ENCODE measurements at regions not wholly inside any gene's neighbourhood (a gene's known extent, or its start where the extent isn't known, plus 50 kb on each side); places are given as distances from the start of the nearest gene placed in this dataset.
"Not testable (repeated sequence)": the region's sequence is repeated elsewhere in the genome, so short reads cannot be mapped to it uniquely, and the experiment has no call there.

DNA sequence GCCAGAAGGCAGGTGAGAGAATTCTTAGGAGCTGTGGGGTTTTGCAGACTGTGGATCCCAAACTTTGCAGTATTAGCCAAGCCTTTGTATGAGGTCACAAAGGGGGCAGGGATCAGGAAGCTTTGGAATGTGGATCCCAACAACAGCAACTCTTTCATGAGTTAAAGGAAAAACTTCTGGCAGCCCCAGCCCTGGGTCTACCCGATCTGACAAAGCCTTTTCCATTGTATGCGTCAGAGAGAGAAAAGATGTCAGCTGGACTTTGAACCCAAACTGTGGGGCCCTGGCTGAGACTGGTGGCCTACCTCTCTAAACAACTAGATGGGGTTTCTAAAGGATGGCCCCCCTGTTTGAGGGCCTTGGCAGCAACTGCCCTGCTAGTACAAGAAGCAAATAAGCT, 101.8 kb upstream of the OSBPL11 start:
- DNase-seq (ENCODE audit: low read depth in 2 of 2): not testable (repeated sequence)

DNA sequence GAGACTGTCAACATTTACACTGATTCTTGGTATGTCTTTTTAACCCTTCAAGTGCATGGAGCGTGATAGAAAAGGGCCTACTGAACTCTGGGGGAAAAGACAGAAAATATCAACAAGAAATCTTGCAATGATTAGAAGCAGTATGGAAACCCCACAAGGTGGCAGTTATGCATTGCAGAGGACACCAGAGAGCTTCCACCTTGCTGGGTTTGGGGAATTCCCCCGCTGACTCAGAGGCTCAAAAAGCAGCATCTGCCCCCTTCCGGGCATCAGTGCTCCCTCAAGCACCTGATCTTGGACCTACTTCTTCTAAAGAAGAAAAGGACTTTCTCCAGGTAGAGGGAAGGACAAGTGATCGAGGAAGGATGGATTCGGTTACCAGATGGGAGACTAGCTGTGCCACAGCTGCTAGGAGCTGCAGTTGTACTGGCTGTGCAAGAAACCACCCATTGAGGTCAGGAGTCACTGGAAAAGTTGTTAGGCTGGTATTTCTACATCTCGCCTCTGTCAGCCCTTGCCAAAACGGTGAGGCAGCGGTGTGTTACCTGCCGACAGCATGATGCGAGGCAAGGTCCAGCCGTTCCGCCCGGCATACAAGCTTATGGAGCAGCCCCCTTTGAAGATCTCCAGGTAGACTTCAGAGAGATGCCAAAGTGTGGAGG, 102.8 kb upstream of the OSBPL11 start:
- DNase-seq (ENCODE audit: low read depth in 2 of 2): not testable (repeated sequence)

DNA sequence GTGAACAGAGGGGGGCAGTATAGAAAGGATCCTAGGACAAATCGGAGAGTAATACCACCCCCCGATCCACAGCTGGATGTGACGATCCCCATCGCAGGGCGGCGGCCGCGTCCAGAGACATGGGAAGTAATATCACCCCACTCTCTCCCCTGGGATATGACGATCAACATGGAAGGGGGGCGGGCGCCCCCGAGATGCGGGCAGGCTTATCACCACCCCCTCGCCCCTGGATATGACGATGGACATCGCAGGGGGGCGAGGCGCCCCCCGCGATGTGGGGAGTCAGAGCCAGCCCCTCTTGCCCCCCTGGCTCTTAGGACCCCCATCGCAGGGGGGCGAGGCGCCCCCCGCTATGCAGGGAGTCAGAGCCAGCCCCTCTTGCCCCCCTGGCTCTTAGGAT, 120.4 kb upstream of the OSBPL11 start:
- no peak for DNase-seq (ENCODE audit: low read depth in 2 of 2)

DNA sequence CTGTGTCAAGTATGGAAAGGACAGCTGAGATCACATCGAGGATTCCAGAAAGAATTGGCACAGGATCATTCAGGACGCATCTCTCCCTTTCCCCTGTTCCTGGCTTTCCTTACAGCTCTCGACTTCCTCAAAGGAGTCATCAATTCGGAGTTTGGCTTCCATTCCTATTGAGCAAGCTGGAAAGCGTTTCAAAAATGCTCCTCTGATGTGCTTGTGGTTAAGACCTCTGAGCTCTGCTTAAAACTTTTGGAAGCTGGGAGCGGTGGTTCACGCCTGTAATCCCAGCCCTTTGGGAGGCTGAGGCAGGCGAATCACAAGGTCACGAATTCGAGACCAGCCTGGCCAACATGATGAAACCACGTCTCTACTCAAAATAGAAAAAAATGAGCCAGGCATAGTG, 136.9 kb upstream of the OSBPL11 start:
- not testable (repeated sequence) for DNase-seq (ENCODE audit: low read depth in 2 of 2)

DNA sequence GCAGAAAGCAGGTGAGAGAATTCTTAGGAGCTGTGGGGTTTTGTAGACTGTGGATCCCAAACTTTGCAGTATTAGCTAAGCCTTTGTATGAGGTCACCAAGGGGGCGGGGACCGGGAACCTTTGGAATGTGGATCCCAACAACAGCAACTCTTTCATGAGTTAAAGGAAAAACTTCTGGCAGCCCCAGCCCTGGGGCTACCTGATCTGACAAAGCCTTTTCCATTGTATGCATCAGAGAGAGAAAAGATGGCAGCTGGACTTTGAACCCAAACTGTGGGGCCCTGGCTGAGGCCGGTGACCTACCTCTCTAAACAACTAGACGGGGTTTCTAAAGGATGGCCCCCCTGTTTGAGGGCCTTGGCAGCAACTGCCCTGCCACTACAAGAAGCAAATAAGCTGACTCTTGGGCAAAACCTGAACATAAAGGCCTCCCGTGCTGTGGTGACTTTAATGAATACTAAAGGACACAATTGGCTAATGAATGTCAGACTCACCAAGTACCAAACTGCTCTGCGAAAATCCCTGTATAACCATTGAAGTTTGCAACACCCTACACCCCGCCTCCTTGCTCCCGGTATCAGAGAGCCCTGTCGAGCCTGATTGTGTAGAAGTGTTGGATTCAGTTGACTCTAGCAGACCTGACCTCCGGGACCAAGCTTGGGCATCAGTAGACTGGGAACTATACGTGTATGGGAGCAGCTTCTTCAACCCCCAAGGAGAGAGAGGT, 146.9 kb upstream of the OSBPL11 start:
- DNase-seq (ENCODE audit: low read depth in 2 of 2): not testable (repeated sequence)

DNA sequence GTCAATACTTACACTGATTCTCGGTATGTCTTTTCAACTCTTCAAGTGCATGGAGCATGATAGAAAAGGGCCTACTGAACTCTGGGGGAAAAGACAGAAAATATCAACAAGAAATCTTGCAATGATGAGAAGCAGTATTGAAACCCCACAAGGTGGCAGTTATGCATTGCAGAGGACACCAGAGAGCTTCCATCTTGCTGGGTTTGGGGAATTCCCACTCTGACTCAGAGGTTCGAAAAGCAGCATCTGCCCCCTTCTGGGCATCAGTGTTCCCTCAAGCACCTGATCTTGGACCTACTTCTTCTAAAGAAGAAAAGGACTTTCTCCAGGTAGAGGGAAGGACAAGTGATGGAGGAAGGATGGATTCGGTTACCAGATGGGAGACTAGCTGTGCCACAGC, 147.5 kb upstream of the OSBPL11 start:
- not testable (repeated sequence) for DNase-seq (ENCODE audit: low read depth in 2 of 2)

DNA sequence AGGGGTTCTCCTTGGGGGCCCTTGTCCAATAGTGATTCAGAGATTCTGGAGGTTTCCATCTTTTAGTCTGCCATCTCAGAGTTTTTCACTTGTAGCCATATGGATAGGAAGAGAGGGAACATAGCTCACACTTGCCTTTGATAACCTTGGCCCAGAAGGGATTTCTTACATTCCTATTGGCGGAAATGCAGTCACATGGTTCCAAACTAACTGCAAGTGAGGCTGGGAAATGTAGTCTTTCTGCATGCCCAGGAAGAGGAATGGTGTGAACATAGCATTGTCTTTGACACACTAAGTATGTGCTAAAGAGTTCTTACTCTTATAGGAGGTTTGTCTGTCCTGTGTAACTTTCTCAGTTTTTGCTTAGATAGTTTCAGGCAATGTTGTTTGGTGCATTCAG, 161.8 kb upstream of the OSBPL11 start:
- not testable (repeated sequence) for DNase-seq (ENCODE audit: low read depth in 2 of 2)

DNA sequence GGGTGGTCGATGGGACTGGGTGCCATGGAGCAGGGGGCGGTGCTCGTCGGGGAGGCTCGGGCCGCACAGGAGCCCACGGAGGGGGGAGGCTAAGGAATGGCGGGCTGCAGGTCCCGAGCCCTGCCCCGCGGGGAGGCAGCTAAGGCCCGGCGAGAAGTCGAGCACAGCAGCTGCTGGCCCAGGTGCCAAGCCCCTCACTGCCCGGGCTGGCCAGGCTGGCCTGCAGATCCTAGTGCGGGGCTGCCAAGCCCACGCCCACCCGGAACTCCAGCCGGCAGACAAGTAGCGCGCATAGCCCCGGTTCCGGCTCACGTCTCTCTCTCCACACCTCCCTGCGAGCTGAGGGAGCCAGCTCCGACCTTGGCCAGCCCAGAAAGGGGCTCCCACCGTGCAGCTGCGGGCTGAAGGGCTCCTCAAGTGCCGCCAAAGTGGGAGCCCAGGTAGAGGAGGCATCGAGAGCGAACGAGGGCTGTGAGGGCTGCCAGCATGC, 163.4 kb upstream of the OSBPL11 start:
- DNase-seq (ENCODE audit: low read depth in 2 of 2): not testable (repeated sequence)

DNA sequence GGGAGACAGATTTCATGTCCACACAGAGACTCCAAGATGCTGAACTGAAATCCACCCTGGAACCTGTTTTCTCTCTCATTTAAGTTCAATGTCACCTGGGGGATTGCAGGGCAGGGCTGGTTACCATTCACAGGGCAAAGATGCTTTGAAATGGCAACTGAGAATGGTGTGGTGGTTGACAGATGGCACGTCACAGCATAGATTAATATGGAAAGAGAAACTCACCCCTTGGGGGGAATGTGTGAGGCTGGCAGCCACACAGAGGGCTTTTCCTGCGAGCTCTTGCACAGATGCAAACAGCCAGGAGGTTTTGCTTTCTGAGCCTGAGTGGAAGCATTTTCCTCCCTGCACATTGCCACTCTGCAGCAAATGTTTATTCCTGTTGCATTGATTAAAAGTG, 167.3 kb upstream of the OSBPL11 start:
- DNase-seq (ENCODE audit: low read depth in 2 of 2): not testable (repeated sequence)

DNA sequence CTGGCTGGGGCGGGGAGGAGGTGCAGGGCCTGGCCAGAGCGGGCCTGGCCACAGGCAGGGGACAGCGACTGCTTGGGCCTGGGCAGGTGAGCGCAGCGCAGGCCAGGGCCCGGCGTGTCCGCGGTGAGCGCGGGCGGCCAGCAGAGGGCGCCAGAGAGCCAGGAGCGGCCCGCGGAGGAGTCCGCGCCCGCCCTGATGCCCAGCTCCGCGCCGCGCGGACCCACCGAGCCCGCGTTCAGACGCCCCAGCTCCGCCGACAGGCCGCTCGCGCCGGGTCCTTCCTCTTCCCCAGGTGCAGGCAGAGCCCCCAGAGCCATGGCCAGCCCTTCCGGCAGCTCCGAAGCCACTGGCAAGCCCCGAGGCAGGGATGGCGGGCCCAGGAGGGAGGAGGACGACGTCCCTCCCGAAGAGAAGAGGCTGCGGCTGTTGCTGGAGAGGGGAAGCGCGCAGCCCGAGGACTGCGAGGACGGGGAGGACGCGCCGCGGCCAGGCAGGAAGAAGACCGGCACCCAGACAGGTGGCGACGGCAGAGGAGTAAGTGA, 171.1 kb upstream of the OSBPL11 start:
- DNase-seq (ENCODE audit: low read depth in 2 of 2): peak; percentile 19 to 31

DNA sequence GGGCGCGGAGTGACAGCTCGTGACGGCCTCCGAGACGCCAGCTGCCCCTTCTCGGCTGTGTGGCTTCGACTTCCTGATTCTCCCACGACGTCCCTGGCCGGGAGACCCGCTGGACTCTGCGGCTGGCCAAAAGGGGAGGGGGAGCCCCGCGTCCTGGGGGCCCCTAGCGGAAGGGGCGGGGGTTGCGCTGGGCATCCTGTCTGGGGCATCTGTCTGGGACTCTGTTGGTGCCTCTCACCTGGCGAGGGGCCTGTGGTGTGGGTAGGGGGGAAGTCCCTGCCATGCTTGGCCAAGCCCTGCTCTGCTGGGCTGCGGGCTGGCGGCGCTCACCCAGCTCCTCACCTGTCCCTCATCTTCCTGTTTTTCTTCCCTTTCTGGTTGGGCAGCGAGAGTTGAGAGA, 171.6 kb upstream of the OSBPL11 start:
- DNase-seq (ENCODE audit: low read depth in 2 of 2): not testable (repeated sequence)

DNA sequence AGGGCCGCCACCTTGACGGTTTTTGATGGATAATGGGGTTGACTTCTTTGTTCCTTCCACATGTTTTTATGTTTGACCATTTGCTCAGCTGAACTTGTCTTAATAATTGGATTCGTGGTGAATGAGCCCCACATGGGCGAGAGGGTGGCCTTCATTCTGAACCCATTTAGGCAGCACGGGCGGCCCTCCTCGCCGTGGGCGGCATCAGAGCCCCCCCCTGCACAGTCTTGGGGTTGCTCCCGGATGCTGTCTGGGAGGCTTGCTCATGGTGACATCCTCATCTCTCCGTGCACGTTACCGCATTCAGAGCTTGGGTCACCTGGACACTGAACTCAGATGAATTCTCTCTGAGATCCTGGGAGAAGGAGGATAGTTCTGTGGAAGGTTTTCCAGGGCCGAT, 172.3 kb upstream of the OSBPL11 start:
- no peak for DNase-seq (ENCODE audit: low read depth in 2 of 2)

DNA sequence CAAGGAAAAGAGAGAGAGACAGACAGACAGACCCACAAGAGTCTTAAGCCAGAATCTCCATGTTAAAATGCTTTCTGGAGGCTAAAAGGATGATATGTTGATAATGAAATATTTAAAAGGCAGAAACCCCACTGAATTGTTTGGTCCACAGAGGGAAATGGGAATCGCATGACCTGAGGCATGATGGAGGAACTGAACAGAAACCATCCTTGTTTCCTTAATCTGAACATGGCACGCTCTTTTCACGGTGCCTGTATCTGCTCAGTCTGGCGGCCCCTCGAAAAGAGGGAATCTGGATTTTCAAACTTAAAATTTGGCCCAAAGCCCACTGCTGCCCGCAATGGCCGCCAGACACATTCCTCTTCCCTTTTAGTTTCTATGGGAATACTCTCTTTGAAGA, 173.5 kb upstream of the OSBPL11 start:
- not testable (repeated sequence) for DNase-seq (ENCODE audit: low read depth in 2 of 2)

DNA sequence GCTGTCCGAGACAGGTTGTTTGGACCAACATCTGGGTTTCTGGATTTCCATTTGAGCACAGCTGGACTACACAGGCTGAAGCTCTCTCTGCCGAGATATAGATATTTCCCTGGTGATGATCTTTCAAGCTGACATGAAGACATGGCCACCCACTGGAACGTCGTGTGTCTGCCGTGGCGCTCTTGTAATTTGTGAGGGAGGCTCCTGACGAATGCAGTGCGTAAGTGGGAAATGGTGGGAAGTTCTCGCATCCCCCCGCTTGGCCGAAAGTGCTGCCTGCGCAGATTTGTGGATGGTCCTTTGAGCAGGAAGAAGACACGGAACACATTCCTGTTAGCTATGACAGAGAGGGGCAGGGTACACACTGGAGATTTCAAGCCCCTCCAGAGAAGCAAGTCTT, 176.2 kb upstream of the OSBPL11 start:
- DNase-seq (ENCODE audit: low read depth in 2 of 2): not testable (repeated sequence)

DNA sequence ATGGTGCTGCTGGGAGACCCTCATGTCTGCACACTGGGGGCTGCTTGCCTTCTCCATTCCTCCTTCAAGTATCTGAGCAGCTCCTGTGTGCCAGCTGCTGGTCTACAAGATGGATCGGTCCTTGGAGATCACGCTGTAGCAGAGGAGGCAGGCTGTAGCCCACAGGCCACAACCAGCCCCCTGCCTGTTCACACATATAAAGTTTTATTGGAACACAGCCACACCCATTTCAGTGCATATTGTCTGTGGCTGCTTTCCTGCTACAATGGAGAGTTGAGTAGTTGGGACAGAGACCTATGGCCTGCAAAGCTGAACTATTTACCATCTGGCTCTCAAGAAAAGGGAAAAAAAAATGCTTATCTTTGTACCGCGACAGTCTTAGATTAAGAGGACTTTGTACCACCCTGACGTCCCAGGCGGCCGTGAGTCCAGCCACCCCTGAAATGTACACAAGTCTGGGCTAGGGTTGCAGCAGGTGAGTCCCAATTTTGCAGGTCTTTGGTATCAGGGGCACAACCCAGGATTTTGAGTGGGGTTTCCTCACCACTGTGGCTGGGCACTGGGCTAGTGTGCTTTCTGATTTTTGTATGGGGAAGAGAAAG, 179.2 kb upstream of the OSBPL11 start:
- DNase-seq (ENCODE audit: low read depth in 2 of 2): not testable (repeated sequence)

DNA sequence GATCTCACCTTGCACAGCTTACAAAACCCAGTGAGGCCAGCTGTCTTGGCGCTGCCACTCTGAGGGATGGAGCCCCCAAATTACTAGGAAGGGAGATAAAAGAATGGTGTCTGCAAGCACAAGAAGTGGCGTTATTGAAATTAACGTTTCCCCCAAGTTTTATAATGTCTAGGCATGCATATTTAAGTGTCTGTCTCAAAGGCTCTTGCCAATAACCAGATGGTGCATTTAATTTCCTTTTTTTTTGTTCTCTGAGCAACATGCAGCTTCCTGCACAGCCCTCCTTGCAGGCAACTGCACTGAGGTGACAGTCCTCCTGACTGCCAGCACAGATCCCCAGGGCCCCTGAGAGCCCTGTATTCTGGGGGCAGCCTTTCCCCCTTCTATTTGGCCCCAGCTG, 179.8 kb upstream of the OSBPL11 start:
- DNase-seq (ENCODE audit: low read depth in 2 of 2): not testable (repeated sequence)

DNA sequence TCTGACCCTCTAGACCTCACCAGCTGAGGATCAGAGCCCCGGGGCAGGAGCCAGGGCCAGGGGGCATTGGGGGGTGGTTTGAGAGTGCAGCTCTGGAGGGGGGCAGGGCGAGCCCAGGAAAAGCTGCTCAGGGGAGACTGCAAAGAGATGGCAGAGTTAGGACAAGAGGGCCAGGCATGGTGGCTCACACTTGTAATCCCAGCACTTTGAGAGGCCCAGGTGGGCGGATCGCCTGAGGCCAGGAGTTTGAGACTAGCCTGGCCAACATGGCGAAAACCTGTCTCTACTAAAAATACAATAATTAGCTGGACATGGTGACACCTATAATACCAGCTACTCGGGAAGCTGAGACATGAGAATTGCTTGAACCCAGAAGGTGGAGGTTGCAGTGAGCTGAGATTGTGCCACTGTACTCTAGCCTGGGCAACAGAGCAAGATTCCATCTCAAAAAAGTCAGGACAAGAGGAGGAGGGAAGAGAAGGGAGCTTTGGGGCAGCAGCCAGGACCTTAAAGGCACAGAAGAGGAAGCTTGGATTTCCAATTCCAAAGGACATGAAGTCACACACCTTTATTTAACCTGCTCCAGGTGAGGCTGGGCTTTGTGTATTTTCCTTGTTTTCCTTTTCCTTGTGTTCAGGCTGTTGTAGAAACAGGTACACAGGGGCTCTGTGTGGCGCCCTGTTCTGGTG, 180.5 kb upstream of the OSBPL11 start:
- not testable (repeated sequence) for DNase-seq (ENCODE audit: low read depth in 2 of 2)

DNA sequence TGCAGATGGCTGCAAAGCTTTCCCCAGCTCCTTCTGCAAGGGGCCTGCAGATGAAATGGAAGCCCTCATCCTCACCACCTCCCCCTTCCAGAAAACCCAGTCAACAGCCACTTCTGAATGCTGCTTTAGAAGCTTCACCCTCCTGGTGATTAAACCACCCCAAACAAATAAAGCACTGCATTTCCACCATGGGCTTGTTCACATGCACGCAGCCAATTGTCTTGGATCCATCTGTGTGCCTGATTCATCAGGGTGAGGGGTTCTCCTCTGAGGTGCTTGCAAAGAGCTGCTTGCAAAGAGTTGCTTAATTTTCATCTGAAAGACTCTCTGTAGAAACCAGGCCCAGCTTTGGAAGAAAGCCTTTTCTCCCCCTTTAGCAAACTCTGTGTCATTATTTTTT, 184.0 kb upstream of the OSBPL11 start:
- not testable (repeated sequence) for DNase-seq (ENCODE audit: low read depth in 2 of 2)

DNA sequence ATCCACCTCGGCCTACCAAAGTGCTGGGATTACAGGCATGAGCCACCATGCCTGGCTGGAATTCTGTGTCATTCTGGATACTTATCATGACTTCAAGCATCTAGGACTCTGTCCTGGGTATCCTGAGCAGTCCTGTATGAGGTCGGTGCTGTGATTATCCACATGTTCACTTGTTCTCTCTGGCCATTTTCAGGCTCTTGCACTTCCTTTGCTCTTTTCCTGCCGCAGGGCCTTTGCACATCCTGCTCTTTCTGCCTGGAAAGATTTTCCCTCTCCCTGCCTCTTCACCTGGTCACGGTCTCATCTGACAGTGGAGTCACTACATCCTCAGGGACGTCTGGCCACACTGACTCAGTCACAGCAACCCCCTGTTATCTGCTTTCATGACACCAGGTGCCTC, 184.6 kb upstream of the OSBPL11 start:
- DNase-seq (ENCODE audit: low read depth in 2 of 2): not testable (repeated sequence)

DNA sequence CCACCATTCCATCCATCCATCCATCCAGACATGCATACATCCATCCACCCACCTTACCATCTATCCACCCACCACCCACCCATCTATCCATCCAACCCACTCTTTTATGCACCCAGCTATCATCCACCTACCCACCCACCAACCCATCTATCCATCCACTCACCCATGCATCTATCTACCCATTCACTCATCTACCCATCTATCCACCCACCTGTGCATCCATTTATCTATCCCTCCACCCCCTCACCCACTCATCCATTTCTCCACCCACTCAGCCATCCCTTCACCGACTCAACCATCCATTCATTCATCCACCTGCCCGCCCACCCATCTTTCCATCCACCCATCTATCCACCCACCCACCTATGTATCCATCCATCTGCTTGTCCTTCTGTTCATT, 186.4 kb upstream of the OSBPL11 start:
- DNase-seq (ENCODE audit: low read depth in 2 of 2): not testable (repeated sequence)

DNA sequence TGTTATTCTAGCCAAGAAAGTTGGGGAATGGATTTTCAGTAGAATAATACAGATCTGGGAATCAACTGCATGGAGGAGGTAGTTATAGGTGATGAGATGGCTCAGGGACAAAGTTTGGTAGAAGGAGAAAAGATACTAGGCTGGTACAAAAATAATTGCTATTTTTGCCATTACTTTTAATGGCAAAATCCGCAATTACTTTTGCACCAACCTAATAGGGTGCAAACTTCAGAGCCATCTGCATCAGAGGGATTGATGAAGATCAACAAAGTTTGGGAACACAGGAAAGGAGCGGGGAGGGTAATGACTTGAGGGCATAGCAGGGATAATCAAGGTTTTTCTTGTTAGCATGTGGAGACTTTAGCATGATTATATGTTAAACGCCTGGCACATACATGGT, 178.7 kb upstream of the ROPN1B start:
- not testable (repeated sequence) for DNase-seq (ENCODE audit: low read depth in 2 of 2)

DNA sequence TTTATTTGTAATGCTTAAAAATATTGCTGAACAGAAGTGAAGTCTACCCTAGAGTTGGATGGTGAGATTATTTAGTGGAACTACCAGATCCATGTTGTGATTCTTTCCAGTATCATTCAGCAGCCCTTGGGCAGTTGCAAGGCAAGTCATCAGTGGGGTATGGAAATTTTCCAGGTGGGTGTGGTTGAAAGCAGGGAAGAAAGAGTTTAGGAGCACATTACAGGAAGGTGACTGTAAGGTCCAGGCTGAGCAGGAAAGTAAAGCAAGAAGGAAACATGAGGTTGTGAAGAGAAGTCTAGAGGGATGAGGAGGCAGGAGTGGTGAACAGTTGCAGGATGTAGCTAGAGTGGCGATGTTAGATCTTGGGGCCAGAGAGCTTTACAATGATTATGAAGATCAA, 178.0 kb upstream of the ROPN1B start:
- not testable (repeated sequence) for DNase-seq (ENCODE audit: low read depth in 2 of 2)
